H9 (cell line): ENCODE measurements at regions not wholly inside any gene's neighbourhood (a gene's known extent, or its start where the extent isn't known, plus 50 kb on each side); places are given as distances from the start of the nearest gene placed in this dataset.
A peak's percentile ranks its signal among the peaks of the same experiment; 100 is the strongest.

Experiments used
- DNase-seq: peaks from one replicate; pipeline ENCODE4 v3.0.0-alpha.2; 2017
- H2AFZ ChIP-seq: one replicate; pipeline ENCODE4 v1.6.1; 2013; ENCODE audit warnings: mild to moderate bottlenecking, low read length, control low read depth, moderate library complexity
- H2AK5ac ChIP-seq: 2 replicates; pipeline ENCODE4 v1.6.1; 2013; ENCODE audit warnings: low read length, control low read depth, mixed read lengths; ENCODE audit not compliant: insufficient read length
- H2BK120ac ChIP-seq: one replicate; pipeline ENCODE4 v1.6.1; 2013; ENCODE audit warnings: low read depth, mild to moderate bottlenecking, low read length, control low read depth, inconsistent platforms; ENCODE audit not compliant: poor library complexity, severe bottlenecking
- H2BK12ac ChIP-seq: 2 replicates; pipeline ENCODE4 v1.6.1; 2013; ENCODE audit warnings: low read length, control low read depth, mixed read lengths, low read depth; ENCODE audit not compliant: insufficient read length
- H2BK15ac ChIP-seq: 2 replicates; pipeline ENCODE4 v1.6.1; 2013; ENCODE audit warnings: low read depth, low read length, control low read depth
- H2BK20ac ChIP-seq: one replicate; pipeline ENCODE4 v1.6.1; 2013; ENCODE audit warnings: low read depth, mild to moderate bottlenecking, low read length, control low read depth, inconsistent platforms; ENCODE audit not compliant: poor library complexity, severe bottlenecking
- H2BK5ac ChIP-seq: 2 replicates; pipeline ENCODE4 v1.6.1; 2013; ENCODE audit warnings: low read length, control low read depth, mixed read lengths; ENCODE audit not compliant: insufficient read length
- H3K14ac ChIP-seq: 2 replicates; pipeline ENCODE4 v1.6.1; 2013; ENCODE audit warnings: low read length, control low read depth; ENCODE audit not compliant: insufficient read depth
- H3K18ac ChIP-seq: 2 replicates; pipeline ENCODE4 v1.6.1; 2013; ENCODE audit warnings: low read depth, mild to moderate bottlenecking, mixed read lengths, low read length, control low read depth; ENCODE audit not compliant: insufficient read length
- H3K23ac ChIP-seq: 2 replicates; pipeline ENCODE4 v1.6.1; 2013; ENCODE audit warnings: low read length, control low read depth, mixed read lengths, low read depth; ENCODE audit not compliant: insufficient read length
- H3K23me2 ChIP-seq: 2 replicates; pipeline ENCODE4 v1.6.1; 2013; ENCODE audit warnings: low read depth, mild to moderate bottlenecking, mixed read lengths, low read length, control low read depth; ENCODE audit not compliant: insufficient read length, poor library complexity, severe bottlenecking
- H3K27ac ChIP-seq: 2 replicates; pipeline ENCODE4 v1.5.1; 2013; ENCODE audit warnings: low read length, control low read depth, mixed read lengths, low read depth; ENCODE audit not compliant: insufficient read length
- H3K27me3 ChIP-seq: 2 replicates; pipeline ENCODE4 v1.6.1; 2013; ENCODE audit warnings: low read length, control low read depth, inconsistent platforms; ENCODE audit not compliant: insufficient read depth
- H3K4ac ChIP-seq: 2 replicates; pipeline ENCODE4 v1.6.1; 2013; ENCODE audit warnings: low read depth, mild to moderate bottlenecking, control low read depth, inconsistent platforms, low read length, moderate library complexity
- H3K4me1 ChIP-seq: 2 replicates; pipeline ENCODE4 v1.6.1; 2013; ENCODE audit warnings: low read length, control low read depth, inconsistent platforms; ENCODE audit not compliant: insufficient read depth
- H3K4me2 ChIP-seq: 2 replicates; pipeline ENCODE4 v1.6.1; 2013; ENCODE audit warnings: low read length, control low read depth, mixed read lengths; ENCODE audit not compliant: insufficient read length, insufficient read depth
- H3K56ac ChIP-seq: 2 replicates; pipeline ENCODE4 v1.6.1; 2013; ENCODE audit warnings: low read depth, mild to moderate bottlenecking, mixed read lengths, low read length, control low read depth; ENCODE audit not compliant: insufficient read length
- H3K79me1 ChIP-seq: 2 replicates; pipeline ENCODE4 v1.6.1; 2013; ENCODE audit warnings: low read depth, mild to moderate bottlenecking, moderate library complexity, low read length, control low read depth, inconsistent platforms; ENCODE audit not compliant: insufficient read depth, poor library complexity, severe bottlenecking
- H3K79me2 ChIP-seq: 2 replicates; pipeline ENCODE4 v1.6.1; 2013; ENCODE audit warnings: low read length, control low read depth, inconsistent platforms; ENCODE audit not compliant: insufficient read depth
- H3K9ac ChIP-seq: 2 replicates; pipeline ENCODE4 v1.6.1; 2013; ENCODE audit warnings: low read length, control low read depth, mixed read lengths; ENCODE audit not compliant: insufficient read length; ENCODE audit errors: extremely low read depth
- H3K9me3 ChIP-seq: one replicate; pipeline ENCODE4 v1.6.1; 2013; ENCODE audit warnings: low read depth, low read length, inconsistent platforms; ENCODE audit not compliant: control insufficient read depth
- H3T11ph ChIP-seq: one replicate; pipeline ENCODE4 v1.6.1; 2013; ENCODE audit warnings: mild to moderate bottlenecking, low read length, control low read depth, inconsistent platforms
- H4K20me1 ChIP-seq: one replicate; pipeline ENCODE4 v1.6.1; 2013; ENCODE audit not compliant: control insufficient read depth, insufficient read length, insufficient read depth
- H4K5ac ChIP-seq: 2 replicates; pipeline ENCODE4 v1.6.1; 2013; ENCODE audit warnings: low read depth, mild to moderate bottlenecking, mixed read lengths, low read length, control low read depth; ENCODE audit not compliant: insufficient read length
- H4K8ac ChIP-seq: replicated peaks from 2 replicates; pipeline ENCODE4 v1.6.1; 2013; ENCODE audit warnings: low read length, control low read depth, mixed read lengths, low read depth; ENCODE audit not compliant: insufficient read length
- H4K91ac ChIP-seq: 2 replicates; pipeline ENCODE4 v1.6.1; 2013; ENCODE audit warnings: low read depth, mild to moderate bottlenecking, moderate library complexity, mixed read lengths, low read length, control low read depth; ENCODE audit not compliant: insufficient read length
- H3K27ac Mint-ChIP-seq, 3 experiments: 2 replicates in 2 of 3; 3 replicates in 1 of 3; pipeline ENCODE4 v1.8.0; 2020 to 2021; ENCODE audit warnings: mixed read lengths in 3 of 3, mild to moderate bottlenecking in 1 of 3, moderate library complexity in 1 of 3
- H3K27me3 Mint-ChIP-seq: 2 replicates; pipeline ENCODE4 v1.8.0; 2021; ENCODE audit warnings: low read depth, mild to moderate bottlenecking, moderate library complexity, mixed read lengths
- H3K36me3 Mint-ChIP-seq, 3 experiments: 2 replicates in 2 of 3; 3 replicates in 1 of 3; pipeline ENCODE4 v1.8.0; 2020 to 2021; ENCODE audit warnings: low read depth in 3 of 3, mixed read lengths in 3 of 3; ENCODE audit not compliant: insufficient read depth in 1 of 3
- H3K4me1 Mint-ChIP-seq, 2 experiments: 2 replicates each; pipeline ENCODE4 v1.8.0; 2020; ENCODE audit warnings: mixed read lengths in 2 of 2
- H3K4me3 Mint-ChIP-seq, 2 experiments: 2 replicates in 1 of 2; 3 replicates in 1 of 2; pipeline ENCODE4 v1.8.0; 2020 to 2021; ENCODE audit warnings: mild to moderate bottlenecking in 2 of 2, mixed read lengths in 2 of 2, moderate library complexity in 1 of 2
- H3K9me3 Mint-ChIP-seq, 2 experiments: 2 replicates in 1 of 2; 3 replicates in 1 of 2; pipeline ENCODE4 v1.8.0; 2020; ENCODE audit warnings: mild to moderate bottlenecking in 2 of 2, mixed read lengths in 2 of 2, moderate library complexity in 1 of 2
- WGBS: extraction: QIAGEN DNeasy Blood & Tissue Kit; methylation state at CpG from one replicate; pipeline ENCODE4 v1.1.7; 2013; ENCODE audit warnings: missing lambda C conversion rate, low lambda C conversion rate, mixed read lengths; ENCODE audit not compliant: insufficient read length; ENCODE audit errors: extremely low coverage; 5-methylcytosine and 5-hydroxymethylcytosine counted together
- TF ChIP-seq, protein P1 (sequence below): fragments of 200-600 bp; sonication (generic); conservative IDR thresholded peaks from 3 replicates; pipeline ENCODE4 v1.8.0; 2021; ENCODE audit warnings: antibody characterized with exemption, mild to moderate bottlenecking

- H3K14ac ChIP-seq, result no peak overlapping the region
- TF ChIP-seq, protein P1, sequence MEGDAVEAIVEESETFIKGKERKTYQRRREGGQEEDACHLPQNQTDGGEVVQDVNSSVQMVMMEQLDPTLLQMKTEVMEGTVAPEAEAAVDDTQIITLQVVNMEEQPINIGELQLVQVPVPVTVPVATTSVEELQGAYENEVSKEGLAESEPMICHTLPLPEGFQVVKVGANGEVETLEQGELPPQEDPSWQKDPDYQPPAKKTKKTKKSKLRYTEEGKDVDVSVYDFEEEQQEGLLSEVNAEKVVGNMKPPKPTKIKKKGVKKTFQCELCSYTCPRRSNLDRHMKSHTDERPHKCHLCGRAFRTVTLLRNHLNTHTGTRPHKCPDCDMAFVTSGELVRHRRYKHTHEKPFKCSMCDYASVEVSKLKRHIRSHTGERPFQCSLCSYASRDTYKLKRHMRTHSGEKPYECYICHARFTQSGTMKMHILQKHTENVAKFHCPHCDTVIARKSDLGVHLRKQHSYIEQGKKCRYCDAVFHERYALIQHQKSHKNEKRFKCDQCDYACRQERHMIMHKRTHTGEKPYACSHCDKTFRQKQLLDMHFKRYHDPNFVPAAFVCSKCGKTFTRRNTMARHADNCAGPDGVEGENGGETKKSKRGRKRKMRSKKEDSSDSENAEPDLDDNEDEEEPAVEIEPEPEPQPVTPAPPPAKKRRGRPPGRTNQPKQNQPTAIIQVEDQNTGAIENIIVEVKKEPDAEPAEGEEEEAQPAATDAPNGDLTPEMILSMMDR, result no peak
- no peaks in the 10 kb centered on the region for H3K27me3 ChIP-seq
- H3T11ph ChIP-seq, result no peak overlapping the region
- peaks cover 0 to 9% of the 10 kb centered on the region in 2 experiments; a peak in 4 of 5 replicates for H3K9me3 Mint-ChIP-seq
- no peak overlapping the region for H3K27ac ChIP-seq
- no peak overlapping the region for H3K56ac ChIP-seq
- H3K23ac ChIP-seq, result no peak overlapping the region
- H2BK15ac ChIP-seq, result no peak overlapping the region
- H2BK12ac ChIP-seq, result no peak overlapping the region
- no peak overlapping the region for H3K27ac Mint-ChIP-seq
- H3K4me1 Mint-ChIP-seq, result peaks cover 4 to 5% of the 10 kb centered on the region in 2 experiments
- H3K4me3 Mint-ChIP-seq, result no peak overlapping the region
- H4K8ac ChIP-seq, result no peak overlapping the region
- H2AK5ac ChIP-seq, result no peak overlapping the region
- H3K36me3 Mint-ChIP-seq, result peaks cover 0 to 5% (median 0%) of the 10 kb centered on the region in 3 experiments; a peak in 1 of 7 replicates
- H3K79me1 ChIP-seq, result no peaks in the 10 kb centered on the region
- H2AFZ ChIP-seq, result no peak overlapping the region
- H3K4me2 ChIP-seq, result no peak overlapping the region
- no peak overlapping the region for H4K5ac ChIP-seq
- H3K4me1 ChIP-seq, result no peaks in the 10 kb centered on the region
- H3K23me2 ChIP-seq, result no peaks in the 10 kb centered on the region
- H3K9me3 ChIP-seq, result peaks cover 4% of the 10 kb centered on the region
- H3K4ac ChIP-seq, result no peak overlapping the region
- no peak overlapping the region for H4K91ac ChIP-seq
- no peaks in the 10 kb centered on the region for H4K20me1 ChIP-seq
- H2BK120ac ChIP-seq, result no peak overlapping the region
- H3K79me2 ChIP-seq, result no peaks in the 10 kb centered on the region
- H2BK20ac ChIP-seq, result no peak overlapping the region
- WGBS, result no CpG with 5 or more reads among the region's 6 CpGs
- no peak overlapping the region for H3K18ac ChIP-seq
- peak; percentile 38 for DNase-seq
- no peak overlapping the region for H2BK5ac ChIP-seq
- H3K9ac ChIP-seq, result no peak overlapping the region
- peaks cover 9% of the 10 kb centered on the region for H3K27me3 Mint-ChIP-seq
Measured at GRCh38 chr3:33989229-33989628, 190.8 kb downstream of the PDCD6IP start.
